ENCODE measurements at regions not wholly inside any gene's neighbourhood (a gene's known extent, or its start where the extent isn't known, plus 50 kb on each side); places are given as distances from the start of the nearest gene placed in this dataset.

GRCh38 chr2:829047-829446 is 121.6 kb upstream of the SNTG2 start:
- TF ChIP-seq POLR2A (IDR thresholded peaks at IDR 0.05; ENCODE audit: low read length) (no peak), GATA1 (IDR thresholded peaks at IDR 0.05; ENCODE audit: low read depth, low read length) (no peak)

Data from erythroblast (primary cell).